ENCODE measurements at regions not wholly inside any gene's neighbourhood (a gene's known extent, or its start where the extent isn't known, plus 50 kb on each side); places are given as distances from the start of the nearest gene placed in this dataset.

DNA sequence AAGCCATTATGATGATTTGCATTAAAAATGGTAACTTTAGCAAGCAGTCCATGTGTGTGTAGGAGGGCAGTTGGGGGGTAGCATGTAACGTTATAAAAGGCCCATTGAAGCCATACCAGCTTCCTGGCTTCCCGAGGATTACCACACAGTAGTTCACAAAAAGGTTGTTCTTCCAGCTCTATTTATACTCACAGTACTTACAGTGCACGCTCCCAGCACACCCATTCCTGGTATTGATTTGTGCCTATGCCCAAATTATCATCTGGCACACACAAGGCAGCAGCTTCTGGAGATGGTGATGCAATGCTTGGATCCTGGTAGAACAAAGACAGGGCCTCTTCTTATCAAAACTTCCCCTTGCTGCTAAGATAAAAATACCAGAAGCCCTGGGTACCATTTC, 436.8 kb downstream of the HAO1 start:
- TF ChIP-seq EZH2 (IDR thresholded peaks at IDR 0.05; ENCODE audit: insufficient read depth, poor library complexity, severe bottlenecking): no peak
- no peak for TF ChIP-seq EZH2phosphoT487 (IDR thresholded peaks at IDR 0.05; ENCODE audit: insufficient read depth, low read depth)

Measured in GM23248 (cell line).